Panc1 (cell line): ENCODE measurements at regions not wholly inside any gene's neighbourhood (a gene's known extent, or its start where the extent isn't known, plus 50 kb on each side); places are given as distances from the start of the nearest gene placed in this dataset.

Experiments
- ATAC-seq: fragments of 200-7000 bp; cut with Tn5 transposase; 2 replicates; pipeline ENCODE4 v1.9.1; 2020; ENCODE audit warnings: mild to moderate bottlenecking, moderate library complexity
- BruUV-seq: library from RNA; stranded (reverse); fragments of 400-500 nt; replicated peaks from 2 replicates; lab custom pipeline; 2021; lab: Mats Ljungman, UMichigan
- CTCF ChIA-PET: fragments of 300-600 bp; sonication (Branson Sonifier 250); formaldehyde crosslinking; loops from one replicate; lab custom pipeline; 2022; ENCODE audit warnings: antibody characterized with exemption; lab: Charles Lee
- POLR2A ChIA-PET: fragments of 300-600 bp; sonication (Branson Sonifier 250); formaldehyde crosslinking; loops from one replicate; lab custom pipeline; 2022; ENCODE audit warnings: antibody characterized with exemption; lab: Charles Lee
- DNase-seq: peaks from one replicate; pipeline ENCODE4 v3.0.0-alpha.2; 2010; ENCODE audit warnings: low read depth, low spot score
- H3K27ac ChIP-seq: 2 replicates; pipeline ENCODE4 v1.5.1; 2011; ENCODE audit warnings: mild to moderate bottlenecking, low read length, inconsistent platforms
- H3K27me3 ChIP-seq: fragments of 200-500 bp; sonication (Bioruptor generic); 2 replicates; pipeline ENCODE4 v1.6.0; 2014; ENCODE audit warnings: low read length, inconsistent platforms; ENCODE audit not compliant: control insufficient read depth, insufficient read depth
- H3K36me3 ChIP-seq: fragments of 200-500 bp; sonication (Bioruptor generic); 2 replicates; pipeline ENCODE4 v1.5.1; 2014; ENCODE audit warnings: inconsistent platforms, mild to moderate bottlenecking, low read length, moderate library complexity; ENCODE audit not compliant: control insufficient read depth, insufficient read depth
- H3K4me1 ChIP-seq: 2 replicates; pipeline ENCODE4 v1.5.1; 2011; ENCODE audit warnings: inconsistent platforms, mild to moderate bottlenecking, low read length, moderate library complexity; ENCODE audit not compliant: control insufficient read depth, insufficient read depth
- H3K4me3 ChIP-seq, 2 experiments: 2 replicates each; pipeline ENCODE4 v1.5.1; 2011 to 2012; ENCODE audit warnings: low read depth in 2 of 2, low read length in 2 of 2, mild to moderate bottlenecking in 2 of 2, inconsistent platforms in 1 of 2, moderate library complexity in 1 of 2
- H3K9me3 ChIP-seq: fragments of 200-500 bp; sonication (Bioruptor generic); 2 replicates; pipeline ENCODE4 v1.5.1; 2014; ENCODE audit warnings: low read depth, mild to moderate bottlenecking, inconsistent platforms, low read length, moderate library complexity; ENCODE audit not compliant: control insufficient read depth, insufficient read depth
- CTCF ChIP-seq: fragments of 450-650 bp; IDR thresholded peaks from 2 replicates; pipeline ENCODE4 v1.5.1; 2017; ENCODE audit warnings: mild to moderate bottlenecking
- POLR2AphosphoS5 ChIP-seq: IDR thresholded peaks from 2 replicates; pipeline ENCODE4 v1.6.1; 2012; ENCODE audit warnings: mild to moderate bottlenecking, low read depth, low read length, moderate library complexity
- REST ChIP-seq, 2 experiments: IDR thresholded peaks; 2 replicates each; pipeline ENCODE4 v1.6.1; 2011 to 2012; ENCODE audit warnings: low read depth in 2 of 2, control low read depth in 1 of 2, low read length in 1 of 2, mild to moderate bottlenecking in 1 of 2, moderate library complexity in 1 of 2; ENCODE audit not compliant: insufficient read depth in 1 of 2
- SIN3A ChIP-seq: IDR thresholded peaks from 2 replicates; pipeline ENCODE4 v1.6.1; 2012; ENCODE audit warnings: low read depth, mild to moderate bottlenecking, low read length, moderate library complexity, borderline replicate concordance; ENCODE audit not compliant: insufficient read depth
- TCF7L2 ChIP-seq: IDR thresholded peaks from 2 replicates; pipeline ENCODE4 v1.6.1; 2011; ENCODE audit warnings: mild to moderate bottlenecking, low read depth, low read length, inconsistent platforms
- in situ Hi-C: cut with HindIII; loops from 2 replicates; pipeline ENCODE4 v1.10.0; 2016; ENCODE audit warnings: low sequenced_read_pairs, low pct_unique_long_range_greater_than_20kb
- intact Hi-C: fragments of 100-400 bp; cut with micrococcal nuclease; formaldehyde crosslinking; loops from one replicate; pipeline ENCODE4 v1.10.0; 2022; ENCODE audit not compliant: unreplicated experiment

- no peak for DNase-seq
- intact Hi-C loops (loop anchor here (10.0 kb wide), 2 partner anchors 473 to 703 kb away; no protein-coding TSS in a partner anchor), in situ Hi-C loops (no loop called here)
- CTCF ChIA-PET, result no interaction called here
- TF ChIP-seq CTCF, result no peak
- no peak for TF ChIP-seq SIN3A
- no peak for TF ChIP-seq REST (IDR thresholded peaks at IDR 0.05; ENCODE audit: insufficient read depth in 1 of 2, low read depth in 2 of 2, low read length in 1 of 2)
- no peak for TF ChIP-seq TCF7L2
- no peak for TF ChIP-seq POLR2AphosphoS5
- H3K4me1 ChIP-seq, result no peaks in the 10 kb centered on the region
- no peak overlapping the region for H3K4me3 ChIP-seq
- no peaks in the 10 kb centered on the region for H3K27me3 ChIP-seq
- BruUV-seq, result no TSS peak
- H3K36me3 ChIP-seq, result no peaks in the 10 kb centered on the region
- H3K27ac ChIP-seq, result no peak overlapping the region
- no peaks in the 10 kb centered on the region for H3K9me3 ChIP-seq
- ATAC-seq, result no peak
- POLR2A ChIA-PET, result interaction anchor here (0.6 kb wide), 1 partner anchor 951 kb away, joined by 4 read pairs; no protein-coding TSS in a partner anchor
Observed at GRCh38 chr3:157611536-157612076, 108.4 kb upstream of the VEPH1 start.

- Histone ChIP-seq H3K4me1 (no peaks in the 10 kb centered on the region), H3K4me3 (no peak overlapping the region), H3K27me3 (no peaks in the 10 kb centered on the region), H3K9me3 (no peaks in the 10 kb centered on the region), H3K27ac (no peak overlapping the region), H3K36me3 (no peaks in the 10 kb centered on the region)
- no TSS peak for BruUV-seq
- TF ChIP-seq POLR2AphosphoS5 (no peak), TCF7L2 (no peak), CTCF (no peak), SIN3A (no peak), REST (IDR thresholded peaks at IDR 0.05; ENCODE audit: insufficient read depth in 1 of 2, low read depth in 2 of 2, low read length in 1 of 2) (no peak)
- DNase-seq, result no peak
- POLR2A ChIA-PET, result no interaction called here
- CTCF ChIA-PET, result interaction anchor here (0.6 kb wide), 1 partner anchor 346 kb away, joined by 3 read pairs; no protein-coding TSS in a partner anchor
- in situ Hi-C loops (no loop called here), intact Hi-C loops (loop anchor here (10.0 kb wide), 2 partner anchors 474 to 704 kb away; no protein-coding TSS in a partner anchor)
- no peak for ATAC-seq
Observed at GRCh38 chr3:157610876-157611535, 107.8 kb upstream of the VEPH1 start.
